B cell (primary cell): ENCODE measurements at regions not wholly inside any gene's neighbourhood (a gene's known extent, or its start where the extent isn't known, plus 50 kb on each side); places are given as distances from the start of the nearest gene placed in this dataset.

ENCODE experiments used
- ATAC-seq: fragments of 200-7000 bp; cut with Tn5 transposase; one replicate; pipeline ENCODE4 v1.10.0; 2021; ENCODE audit warnings: low read depth, mild to moderate bottlenecking, moderate number of reproducible peaks, moderate library complexity
- CTCF ChIA-PET: fragments of 350-600 bp; sonication (Branson Sonifier 250); formaldehyde crosslinking; loops from one replicate; lab custom pipeline; 2021; ENCODE audit warnings: antibody characterized with exemption, inconsistent platforms; lab: Charles Lee
- POLR2A ChIA-PET: fragments of 350-600 bp; sonication (Branson Sonifier 250); formaldehyde crosslinking; loops from one replicate; lab custom pipeline; 2021; ENCODE audit warnings: antibody characterized with exemption; lab: Charles Lee
- DNase-seq: peaks from one replicate; pipeline ENCODE4 v3.0.0; 2013
- H2AFZ ChIP-seq: 2 replicates; pipeline ENCODE4 v1.6.1; 2012; ENCODE audit warnings: mild to moderate bottlenecking, low read depth, low read length; ENCODE audit not compliant: insufficient read depth, poor library complexity, severe bottlenecking
- H3K27ac ChIP-seq, 2 donors: 1 replicate in 1 of 2; 2 replicates in 1 of 2; pipeline ENCODE4 v1.5.1; 2012 to 2013; ENCODE audit warnings: low read length in 2 of 2, mild to moderate bottlenecking in 2 of 2, moderate library complexity in 1 of 2
- H3K27me3 ChIP-seq, 4 experiments: fragments of 200-600 bp in 1 of 4; sonication (generic) in 1 of 4; replicated peaks in 1 of 4; 1 replicate in 2 of 4; 2 replicates in 2 of 4; pipeline versions ENCODE4 v1.6.1 to v1.7.0; 2013 to 2016; ENCODE audit warnings: low read length in 3 of 4, mild to moderate bottlenecking in 2 of 4, mixed read lengths in 1 of 4, moderate library complexity in 1 of 4; ENCODE audit not compliant: insufficient read depth in 4 of 4, control insufficient read depth in 3 of 4; ENCODE audit errors: control extremely low read depth in 1 of 4
- H3K36me3 ChIP-seq, 2 experiments: replicated peaks in 1 of 2; 1 replicate in 1 of 2; 2 replicates in 1 of 2; pipeline versions ENCODE4 v1.6.1 to v1.7.1; 2013; ENCODE audit warnings: low read length in 1 of 2; ENCODE audit not compliant: insufficient read depth in 2 of 2, control insufficient read depth in 1 of 2; ENCODE audit errors: control extremely low read depth in 1 of 2, extremely low read depth in 1 of 2
- H3K4me1 ChIP-seq, 2 donors: fragments of 200-600 bp in 1 of 2; sonication (generic) in 1 of 2; 1 replicate in 1 of 2; 2 replicates in 1 of 2; pipeline versions ENCODE4 v1.5.1 to v1.6.1; 2013 to 2017; ENCODE audit warnings: low read length in 2 of 2; ENCODE audit not compliant: control insufficient read depth in 2 of 2, insufficient read depth in 2 of 2
- H3K4me2 ChIP-seq: replicated peaks from 2 replicates; pipeline ENCODE3; 2012; ENCODE audit warnings: mild to moderate bottlenecking, low read depth, low read length; ENCODE audit not compliant: poor library complexity, severe bottlenecking
- H3K4me3 ChIP-seq, 5 experiments: fragments of 200-600 bp in 1 of 5; sonication (generic) in 1 of 5; 1 replicate in 3 of 5; 2 replicates in 2 of 5; pipeline versions ENCODE4 v1.5.1 to v1.7.0; 2011 to 2016; ENCODE audit warnings: low read length in 4 of 5, mild to moderate bottlenecking in 4 of 5, low read depth in 2 of 5, control low read depth in 1 of 5, moderate library complexity in 1 of 5; ENCODE audit not compliant: insufficient read depth in 1 of 5; ENCODE audit errors: control extremely low read depth in 1 of 5, extremely low read depth in 1 of 5
- H3K79me2 ChIP-seq: fragments of 200-600 bp; sonication (generic); one replicate; pipeline ENCODE4 v1.6.0; 2016; ENCODE audit warnings: low read length; ENCODE audit not compliant: control insufficient read depth, insufficient read depth
- H3K9ac ChIP-seq: fragments of 200-600 bp; sonication (generic); 2 replicates; pipeline ENCODE4 v1.6.1; 2017; ENCODE audit warnings: mild to moderate bottlenecking, low read length, moderate library complexity
- H3K9me3 ChIP-seq, 3 donors: one replicate each; pipeline versions ENCODE4 v1.6.1 to v1.7.1; 2013; ENCODE audit warnings: low read length in 2 of 3; ENCODE audit not compliant: control insufficient read depth in 2 of 3, insufficient read depth in 1 of 3; ENCODE audit errors: control extremely low read depth in 1 of 3
- H4K20me1 ChIP-seq: 2 replicates; pipeline ENCODE4 v1.6.0; 2012; ENCODE audit warnings: mild to moderate bottlenecking, low read length; ENCODE audit not compliant: insufficient read depth, control insufficient read depth, poor library complexity, severe bottlenecking
- H3K27ac Mint-ChIP-seq: one replicate; pipeline ENCODE4 v1.8.0; 2021; ENCODE audit warnings: mixed read lengths
- H3K27me3 Mint-ChIP-seq: one replicate; pipeline ENCODE4 v1.8.0; 2021; ENCODE audit warnings: mixed read lengths
- H3K4me1 Mint-ChIP-seq: one replicate; pipeline ENCODE4 v1.8.0; 2021; ENCODE audit warnings: mixed read lengths
- H3K4me3 Mint-ChIP-seq: one replicate; pipeline ENCODE4 v1.8.0; 2021; ENCODE audit warnings: mixed read lengths
- H3K9me3 Mint-ChIP-seq: one replicate; pipeline ENCODE4 v1.8.0; 2022; ENCODE audit warnings: mixed read lengths; ENCODE audit not compliant: insufficient read depth
- CTCF ChIP-seq: fragments of 200-600 bp; IDR thresholded peaks from one replicate; pipeline ENCODE4 v1.8.0; 2022; ENCODE audit warnings: antibody characterized with exemption, mild to moderate bottlenecking
- EZH2 ChIP-seq: IDR thresholded peaks from 2 replicates; pipeline ENCODE4 v1.6.1; 2012; ENCODE audit warnings: borderline replicate concordance, low read depth, mild to moderate bottlenecking, moderate library complexity, low read length; ENCODE audit not compliant: insufficient read depth, poor library complexity, severe bottlenecking
- WGBS: methylation state at CpG from one replicate; pipeline ENCODE4 v1.1.5; 2013; ENCODE audit warnings: missing lambda C conversion rate; ENCODE audit not compliant: insufficient coverage; 5-methylcytosine and 5-hydroxymethylcytosine counted together
- intact Hi-C: fragments of 100-400 bp; cut with micrococcal nuclease; formaldehyde crosslinking; loops from one replicate; pipeline ENCODE4 v1.10.0; 2022

GRCh38 chr3:87390821-87391220 is 114.4 kb upstream of the POU1F1 start:
- ATAC-seq (no peak), DNase-seq (no peak)
- Histone ChIP-seq H2AFZ (no peak overlapping the region), H3K4me2 (no peak overlapping the region), H3K9ac (no peak overlapping the region), H3K27me3 (no peaks in the 10 kb centered on the region), H3K4me3 (no peak overlapping the region), H3K27ac (no peak overlapping the region), H3K9me3 (peaks cover 0 to 6% (median 0%) of the 10 kb centered on the region in 3 donors), H3K4me1 (no peaks in the 10 kb centered on the region), H4K20me1 (no peaks in the 10 kb centered on the region), H3K36me3 (no peaks in the 10 kb centered on the region), H3K79me2 (no peaks in the 10 kb centered on the region)
- H3K9me3 Mint-ChIP-seq = peaks cover 6% of the 10 kb centered on the region
- POLR2A ChIA-PET = no interaction called here
- H3K4me1 Mint-ChIP-seq = no peaks in the 10 kb centered on the region
- 93% methylated on average over 3 of the region's 3 CpGs for WGBS
- no peak for TF ChIP-seq EZH2
- no peak for TF ChIP-seq CTCF
- H3K4me3 Mint-ChIP-seq = no peak overlapping the region
- intact Hi-C loops = no loop called here
- H3K27ac Mint-ChIP-seq = no peak overlapping the region
- no peaks in the 10 kb centered on the region for H3K27me3 Mint-ChIP-seq
- CTCF ChIA-PET = no interaction called here

GRCh38 chr3:87390353-87390752 is 114.0 kb upstream of the POU1F1 start:
- H3K4me3 Mint-ChIP-seq = no peak overlapping the region
- WGBS = 66% methylated on average over 3 of the region's 4 CpGs
- Histone ChIP-seq H3K4me3 (no peak overlapping the region), H3K27me3 (no peaks in the 10 kb centered on the region), H4K20me1 (no peaks in the 10 kb centered on the region), H3K4me1 (no peaks in the 10 kb centered on the region), H3K9me3 (peaks cover 0 to 6% (median 0%) of the 10 kb centered on the region in 3 donors), H2AFZ (no peak overlapping the region), H3K9ac (no peak overlapping the region), H3K79me2 (no peaks in the 10 kb centered on the region), H3K36me3 (no peaks in the 10 kb centered on the region), H3K4me2 (no peak overlapping the region), H3K27ac (no peak overlapping the region)
- no peaks in the 10 kb centered on the region for H3K27me3 Mint-ChIP-seq
- no peak overlapping the region for H3K27ac Mint-ChIP-seq
- peaks cover 6% of the 10 kb centered on the region for H3K9me3 Mint-ChIP-seq
- H3K4me1 Mint-ChIP-seq = no peaks in the 10 kb centered on the region
- TF ChIP-seq EZH2 (no peak), CTCF (no peak)
- CTCF ChIA-PET = no interaction called here
- intact Hi-C loops = no loop called here
- no peak for DNase-seq
- POLR2A ChIA-PET = no interaction called here
- no peak for ATAC-seq
